Suprapubic skin (tissue), 4 donors: ENCODE measurements at regions not wholly inside any gene's neighbourhood (a gene's known extent, or its start where the extent isn't known, plus 50 kb on each side); places are given as distances from the start of the nearest gene placed in this dataset.

ENCODE experiments used
- DNase-seq, 2 donors: peaks; one replicate each; pipeline ENCODE4 v3.0.0-alpha.2; 2019; ENCODE audit warnings: low spot score in 2 of 2
- H3K27ac ChIP-seq: fragments of 200-600 bp; sonication (generic); one replicate; pipeline ENCODE4 v1.5.1; 2019
- H3K27me3 ChIP-seq: fragments of 200-600 bp; sonication (generic); one replicate; pipeline ENCODE4 v1.5.1; 2019
- H3K36me3 ChIP-seq: fragments of 200-600 bp; sonication (generic); one replicate; pipeline ENCODE4 v1.5.1; 2019
- H3K4me1 ChIP-seq: fragments of 200-600 bp; sonication (generic); one replicate; pipeline ENCODE4 v1.5.1; 2019
- H3K4me3 ChIP-seq: fragments of 200-600 bp; sonication (generic); one replicate; pipeline ENCODE4 v1.5.1; 2019; ENCODE audit warnings: mild to moderate bottlenecking
- H3K9me3 ChIP-seq: fragments of 200-600 bp; sonication (generic); one replicate; pipeline ENCODE4 v1.5.1; 2019
- CTCF ChIP-seq, 2 donors: fragments of 200-600 bp in 1 of 2; fragments of 450-650 bp in 1 of 2; sonication (generic) in 1 of 2; IDR thresholded peaks; one replicate each; pipeline ENCODE4 v1.5.1; 2016 to 2019; ENCODE audit warnings: antibody characterized with exemption in 2 of 2, mild to moderate bottlenecking in 1 of 2, moderate library complexity in 1 of 2
- EP300 ChIP-seq: sonication (generic); formaldehyde crosslinking; IDR thresholded peaks from one replicate; pipeline ENCODE4 v1.6.1; 2017; ENCODE audit warnings: antibody characterized with exemption
- POLR2A ChIP-seq, 2 donors: fragments of 450-650 bp; IDR thresholded peaks; one replicate each; pipeline ENCODE4 v1.6.1; 2017; ENCODE audit warnings: antibody characterized with exemption in 2 of 2, mild to moderate bottlenecking in 2 of 2, moderate library complexity in 2 of 2
- POLR2AphosphoS5 ChIP-seq, 3 donors: sonication (generic); formaldehyde crosslinking; IDR thresholded peaks; one replicate each; pipeline ENCODE4 v1.6.1; 2017; ENCODE audit warnings: antibody characterized with exemption in 3 of 3
- WGBS: methylation state at CpG from one replicate; pipeline ENCODE4 v1.1.5; 2018; 5-methylcytosine and 5-hydroxymethylcytosine counted together

GRCh38 chr6:138037009-138037504, 70.2 kb downstream of the PERP start:
- peak overlapping the region; percentile 86 for H3K27ac ChIP-seq
- WGBS, result 83% methylated on average over 4 of the region's 4 CpGs
- H3K36me3 ChIP-seq, result no peaks in the 10 kb centered on the region

GRCh38 chr6:138038142-138038870, 68.9 kb downstream of the PERP start:
- WGBS, result 97% methylated on average over 7 of the region's 7 CpGs
- Histone ChIP-seq H3K27me3 (no peaks in the 10 kb centered on the region), H3K27ac (no peak overlapping the region), H3K4me1 (peaks cover 14% of the 10 kb centered on the region), H3K9me3 (no peaks in the 10 kb centered on the region), H3K36me3 (no peaks in the 10 kb centered on the region), H3K4me3 (no peak overlapping the region)
- DNase-seq, result no peak
- TF ChIP-seq POLR2AphosphoS5 (IDR thresholded peaks at IDR 0.05), result no peak
- no peak for TF ChIP-seq EP300
- TF ChIP-seq CTCF (IDR thresholded peaks at IDR 0.05), result no peak
- TF ChIP-seq POLR2A (IDR thresholded peaks at IDR 0.05), result no peak

More at GRCh38 chr6:138037009-138037504, 70.2 kb downstream of the PERP start:
- TF ChIP-seq EP300, result no peak
- TF ChIP-seq POLR2AphosphoS5 (IDR thresholded peaks at IDR 0.05), result no peak
- TF ChIP-seq POLR2A (IDR thresholded peaks at IDR 0.05), result no peak
- TF ChIP-seq CTCF (IDR thresholded peaks at IDR 0.05), result no peak
- Histone ChIP-seq H3K27me3 (no peaks in the 10 kb centered on the region), H3K9me3 (no peaks in the 10 kb centered on the region), H3K4me3 (no peak overlapping the region), H3K4me1 (peaks cover 24% of the 10 kb centered on the region)
- no peak for DNase-seq
